ENCODE measurements at regions not wholly inside any gene's neighbourhood (a gene's known extent, or its start where the extent isn't known, plus 50 kb on each side); places are given as distances from the start of the nearest gene placed in this dataset.

GRCh38 chrX:88908056-88908455 is 161.0 kb downstream of the CPXCR1 start (continued):
- TF ChIP-seq REST (IDR thresholded peaks at IDR 0.05; ENCODE audit: low read depth, low read length): no peak
- TF ChIP-seq RCOR1 (IDR thresholded peaks at IDR 0.05; ENCODE audit: low read length): no peak
- no peak for TF ChIP-seq JUND (IDR thresholded peaks at IDR 0.05)

GRCh38 chrX:88937616-88938015 is 190.6 kb downstream of the CPXCR1 start:
- Histone ChIP-seq H3K4me1 (ENCODE audit: control insufficient read depth in 1 of 2, insufficient read depth in 2 of 2, low read depth in 1 of 2, low read length in 1 of 2) (no peaks in the 10 kb centered on the region), H3K36me3 (replicated peaks in 1 of 2; ENCODE audit: control insufficient read depth in 1 of 2, insufficient read depth in 2 of 2, low read length in 1 of 2) (no peaks in the 10 kb centered on the region), H4K20me1 (ENCODE audit: insufficient read depth) (no peaks in the 10 kb centered on the region), H3K27me3 (ENCODE audit: insufficient read depth) (no peaks in the 10 kb centered on the region), H3K4me3 (ENCODE audit: low read depth in 2 of 2, low read length in 1 of 2) (no peak overlapping the region), H3K9ac (no peak overlapping the region), H3K4me2 (no peak overlapping the region), H3K9me2 (no peaks in the 10 kb centered on the region), H3K27ac (ENCODE audit: low read depth in 2 of 2, low read length in 1 of 2) (no peak overlapping the region), H3F3A (replicated peaks; ENCODE audit: insufficient read depth) (no peaks in the 10 kb centered on the region), H3K79me2 (ENCODE audit: insufficient read depth) (no peaks in the 10 kb centered on the region), H3K9me3 (no peaks in the 10 kb centered on the region), H2AFZ (ENCODE audit: low read depth) (no peak overlapping the region)
- no peak for TF ChIP-seq ELF1 (IDR thresholded peaks at IDR 0.05)
- no peak for TF ChIP-seq EZH2phosphoT487 (IDR thresholded peaks at IDR 0.05; ENCODE audit: borderline replicate concordance, low read depth)
- DNase-seq: no peak
- ChIA-PET CTCF (no interaction called here), POLR2A (no interaction called here)

GRCh38 chrX:88940904-88941303 is 193.9 kb downstream of the CPXCR1 start:
- H3K27me3 ChIP-seq (ENCODE audit: insufficient read depth): no peaks in the 10 kb centered on the region

More at GRCh38 chrX:88940904-88941303, 193.9 kb downstream of the CPXCR1 start:
- no peak overlapping the region for H2AFZ ChIP-seq (ENCODE audit: low read depth)
- no peak overlapping the region for H3K27ac ChIP-seq (ENCODE audit: low read depth in 2 of 2, low read length in 1 of 2)
- H3K9me2 ChIP-seq: no peaks in the 10 kb centered on the region
- no peaks in the 10 kb centered on the region for H4K20me1 ChIP-seq (ENCODE audit: insufficient read depth)
- H3F3A ChIP-seq (replicated peaks; ENCODE audit: insufficient read depth): no peaks in the 10 kb centered on the region
- DNase-seq: no peak
- WGBS (ENCODE audit: low lambda C conversion rate): 3% methylated on average over 5 of the region's 5 CpGs
- no peaks in the 10 kb centered on the region for H3K79me2 ChIP-seq (ENCODE audit: insufficient read depth)
- no peak overlapping the region for H3K4me3 ChIP-seq (ENCODE audit: low read depth in 2 of 2, low read length in 1 of 2)
- POLR2A ChIA-PET: no interaction called here
- no peaks in the 10 kb centered on the region for H3K36me3 ChIP-seq (replicated peaks in 1 of 2; ENCODE audit: control insufficient read depth in 1 of 2, insufficient read depth in 2 of 2, low read length in 1 of 2)
- no peak overlapping the region for H3K9ac ChIP-seq
- CTCF ChIA-PET: no interaction called here
- TF ChIP-seq REST (IDR thresholded peaks at IDR 0.05; ENCODE audit: low read depth, low read length) (no peak), SMC3 (IDR thresholded peaks at IDR 0.05; ENCODE audit: low read depth, low read length) (no peak), FOXM1 (IDR thresholded peaks at IDR 0.05; ENCODE audit: low read depth) (no peak)
- H3K9me3 ChIP-seq: no peaks in the 10 kb centered on the region
- H3K4me1 ChIP-seq (ENCODE audit: control insufficient read depth in 1 of 2, insufficient read depth in 2 of 2, low read depth in 1 of 2, low read length in 1 of 2): no peaks in the 10 kb centered on the region
- no peak overlapping the region for H3K4me2 ChIP-seq

All from SK-N-SH (cell line).